ENCODE measurements at regions not wholly inside any gene's neighbourhood (a gene's known extent, or its start where the extent isn't known, plus 50 kb on each side); places are given as distances from the start of the nearest gene placed in this dataset.

GRCh38 chr11:19592842-19593241, 119.8 kb upstream of the NAV2 start:
- no peak for TF ChIP-seq CTCF (conservative IDR thresholded peaks at IDR 0.05 in 1 of 2, IDR thresholded peaks at IDR 0.05 in 1 of 2; ENCODE audit: extremely low read depth in 1 of 2, insufficient read depth in 1 of 2, low read depth in 1 of 2, low read length in 2 of 2)
- no peak for TF ChIP-seq EZH2 (IDR thresholded peaks at IDR 0.05; ENCODE audit: borderline replicate concordance, low read length)
